GM19351 (cell line): ENCODE measurements at regions not wholly inside any gene's neighbourhood (a gene's known extent, or its start where the extent isn't known, plus 50 kb on each side); places are given as distances from the start of the nearest gene placed in this dataset.
"Not testable (repeated sequence)": the region's sequence is repeated elsewhere in the genome, so short reads cannot be mapped to it uniquely, and the experiment has no call there.

Source experiments
- ATAC-seq: cut with Tn5 transposase; IDR thresholded peaks from one replicate; pipeline ENCODE4 v1.9.1; 2021; ENCODE audit warnings: mild to moderate bottlenecking, moderate library complexity; ENCODE audit not compliant: unreplicated experiment

- no peak for ATAC-seq
Measured at GRCh38 chr4:84381759-84382158, 117.3 kb downstream of the NKX6-1 start.

GRCh38 chr4:84379917-84380641, 119.0 kb downstream of the NKX6-1 start:
- ATAC-seq: no peak

GRCh38 chr4:84378983-84379382, 120.1 kb downstream of the NKX6-1 start:
- ATAC-seq: no peak

GRCh38 chr4:84378356-84378755, 120.7 kb downstream of the NKX6-1 start:
- no peak for ATAC-seq

GRCh38 chr4:84366907-84367306, 132.2 kb downstream of the NKX6-1 start:
- ATAC-seq: no peak

GRCh38 chr4:84366161-84366560, 132.9 kb downstream of the NKX6-1 start:
- no peak for ATAC-seq

GRCh38 chr4:84362896-84363655, 136.0 kb downstream of the NKX6-1 start:
- ATAC-seq: no peak

- ATAC-seq: no peak
Measured at GRCh38 chr4:84342161-84342560, 156.9 kb downstream of the NKX6-1 start.

GRCh38 chr4:84341559-84341958, 157.5 kb downstream of the NKX6-1 start:
- ATAC-seq: no peak

GRCh38 chr4:84338367-84338766, 160.7 kb downstream of the NKX6-1 start:
- ATAC-seq: no peak

GRCh38 chr4:84336964-84337705, 162.0 kb downstream of the NKX6-1 start:
- no peak for ATAC-seq

GRCh38 chr4:84327526-84327925, 171.6 kb downstream of the NKX6-1 start:
- no peak for ATAC-seq

- ATAC-seq: no peak
Measured at GRCh38 chr4:84325625-84326024, 173.5 kb downstream of the NKX6-1 start.

- no peak for ATAC-seq
Measured at GRCh38 chr4:84324303-84325245, 174.5 kb downstream of the NKX6-1 start.

GRCh38 chr4:84319124-84319523, 180.0 kb downstream of the NKX6-1 start:
- no peak for ATAC-seq

GRCh38 chr4:84317513-84317912, 181.6 kb downstream of the NKX6-1 start:
- peak; percentile 55 for ATAC-seq

- no peak for ATAC-seq
Measured at GRCh38 chr4:84312426-84313012, 186.6 kb downstream of the NKX6-1 start.

- ATAC-seq: no peak
Measured at GRCh38 chr4:84309191-84309590, 189.9 kb downstream of the NKX6-1 start.

GRCh38 chr4:84298719-84299254, 200.3 kb downstream of the NKX6-1 start:
- not testable (repeated sequence) for ATAC-seq
